GM21717 (cell line): ENCODE measurements at regions not wholly inside any gene's neighbourhood (a gene's known extent, or its start where the extent isn't known, plus 50 kb on each side); places are given as distances from the start of the nearest gene placed in this dataset.
"Not testable (repeated sequence)": the region's sequence is repeated elsewhere in the genome, so short reads cannot be mapped to it uniquely, and the experiment has no call there.

Experiments
- ATAC-seq: cut with Tn5 transposase; IDR thresholded peaks from one replicate; pipeline ENCODE4 v1.9.1; 2021; ENCODE audit warnings: mild to moderate bottlenecking, moderate library complexity; ENCODE audit not compliant: unreplicated experiment

- ATAC-seq, result not testable (repeated sequence)
Measured at GRCh38 chr4:115194612-115195011, 81.2 kb upstream of the NDST4 start.

DNA sequence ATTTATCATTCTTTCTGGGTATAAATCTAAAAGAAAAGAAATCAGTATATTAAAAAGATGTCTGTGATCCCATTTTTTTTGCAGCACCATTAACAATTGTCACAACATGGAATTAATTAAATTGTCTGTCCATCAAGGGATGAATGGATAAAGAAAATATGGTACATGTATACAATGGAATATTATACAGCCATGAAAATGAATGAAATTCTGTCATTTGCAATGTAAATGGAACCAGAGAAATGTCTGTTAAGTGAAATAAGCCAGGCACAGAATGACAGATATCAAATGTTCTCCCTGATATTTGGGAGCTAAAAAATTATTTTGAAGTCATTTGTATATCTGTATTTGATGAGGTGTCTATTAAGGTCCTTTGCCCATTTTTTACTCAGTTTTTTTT lies 77.1 kb upstream of the NDST4 start:
- no peak for ATAC-seq

DNA sequence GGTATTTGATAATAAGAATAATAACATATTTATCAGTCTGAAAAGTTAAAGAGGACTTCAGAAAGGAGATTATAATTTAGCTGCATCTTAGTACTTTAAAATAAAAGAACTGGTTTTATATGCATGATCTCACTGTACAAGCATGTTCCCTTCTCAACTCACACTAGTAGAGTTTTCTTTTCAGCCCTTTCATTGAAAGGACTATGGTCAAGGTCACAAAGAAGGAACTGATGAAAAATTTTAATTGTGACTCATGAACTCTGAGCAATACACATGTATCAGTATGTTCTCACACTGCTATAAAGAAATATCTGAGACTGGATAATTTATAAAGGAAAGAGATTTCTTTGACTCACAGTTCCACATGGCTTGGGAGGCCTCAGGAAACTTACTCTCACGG lies 73.7 kb upstream of the NDST4 start:
- no peak for ATAC-seq

DNA sequence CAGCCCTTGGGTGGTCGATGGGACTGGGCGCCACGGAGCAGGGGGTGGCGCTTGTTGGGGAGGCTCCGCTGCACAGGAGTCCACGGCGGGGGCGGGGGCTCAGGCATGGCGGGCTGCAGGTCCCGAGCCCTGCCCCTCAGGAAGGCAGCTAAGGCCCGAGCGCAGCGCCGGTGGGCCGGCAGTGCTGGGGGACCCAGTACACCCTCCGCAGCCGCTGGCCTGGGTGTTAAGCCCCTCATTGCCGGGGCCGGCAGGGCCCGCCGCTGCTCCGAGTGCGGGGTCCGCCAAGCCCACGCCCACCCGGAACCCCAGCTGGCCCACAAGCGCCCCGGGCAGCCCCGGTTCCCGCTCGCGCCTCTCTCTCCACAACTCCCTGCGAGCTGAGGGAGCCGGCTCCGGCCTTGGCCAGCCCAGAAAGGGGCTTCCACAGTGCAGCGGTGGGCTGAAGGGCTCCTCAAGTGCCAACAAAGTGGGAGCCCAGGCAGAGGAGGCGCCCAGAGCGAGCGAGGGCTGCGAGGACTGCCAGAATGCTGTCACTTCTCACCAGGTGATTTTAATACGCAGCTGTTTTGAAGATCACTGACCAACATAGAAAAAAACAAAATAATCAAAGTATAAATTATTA lies 66.1 kb upstream of the NDST4 start:
- ATAC-seq, result not testable (repeated sequence)

DNA sequence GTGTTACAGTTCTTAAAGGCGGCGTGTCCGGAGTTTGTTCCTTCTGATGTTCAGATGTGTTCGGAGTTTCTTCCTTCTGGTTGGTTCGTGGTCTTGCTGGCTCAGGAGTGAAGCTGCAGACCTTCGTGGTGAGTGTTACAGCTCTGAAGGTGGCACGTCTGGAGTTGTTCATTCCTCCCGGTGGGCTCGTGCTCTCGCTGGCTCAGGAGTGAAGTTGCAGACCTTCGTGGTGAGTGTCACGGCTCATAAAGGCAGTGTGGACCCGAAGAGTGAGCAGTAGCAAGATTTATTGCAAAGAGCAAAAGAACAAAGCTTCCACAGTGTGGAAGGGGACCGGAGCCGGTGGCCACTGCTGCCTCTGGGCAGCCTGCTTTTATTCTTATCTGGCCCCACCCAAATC lies 65.3 kb upstream of the NDST4 start:
- not testable (repeated sequence) for ATAC-seq

DNA sequence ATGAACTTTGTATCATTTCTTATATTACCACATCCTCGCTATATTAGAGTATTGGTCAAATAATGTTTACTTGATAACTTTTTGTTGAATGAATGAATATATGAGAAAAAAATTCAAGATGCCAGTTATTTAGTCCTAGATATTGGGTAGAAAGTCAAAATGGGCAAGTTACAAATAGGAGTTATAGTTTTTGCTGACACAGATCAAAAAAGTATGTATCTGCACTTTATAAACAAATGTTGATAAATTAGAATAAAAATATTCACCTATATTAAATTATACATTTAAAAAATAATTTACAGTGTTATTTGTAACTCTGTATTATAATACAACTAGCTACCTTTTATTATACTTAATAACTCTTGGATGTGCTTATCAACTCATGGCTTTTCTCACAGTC lies 57.8 kb upstream of the NDST4 start:
- ATAC-seq, result no peak

DNA sequence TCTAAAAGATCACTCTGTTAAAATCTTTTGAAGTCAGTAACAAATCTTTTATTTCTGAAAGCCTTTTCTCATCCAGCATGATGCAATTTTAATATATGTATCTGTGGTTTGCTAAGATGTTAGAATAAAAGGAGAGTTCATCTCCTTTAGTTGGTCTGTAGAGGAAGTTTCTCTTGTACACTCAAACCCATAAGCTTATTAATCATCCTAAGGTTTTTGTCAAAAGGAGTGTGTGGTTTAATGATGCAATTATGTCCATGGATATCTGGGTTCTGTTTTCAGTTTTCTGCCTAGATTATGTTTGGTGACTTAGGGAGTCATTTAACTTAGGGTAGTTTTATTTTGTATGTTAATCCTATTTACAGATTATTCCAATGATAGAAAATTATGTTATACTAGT lies 52.1 kb upstream of the NDST4 start:
- ATAC-seq, result no peak
